Keratinocyte (primary cell): ENCODE measurements at regions not wholly inside any gene's neighbourhood (a gene's known extent, or its start where the extent isn't known, plus 50 kb on each side); places are given as distances from the start of the nearest gene placed in this dataset.

Experiments
- CTCF ChIP-seq, 3 experiments: IDR thresholded peaks in 1 of 3; conservative IDR thresholded peaks in 1 of 3; optimal IDR thresholded peaks in 1 of 3; 2 replicates in 2 of 3; 3 replicates in 1 of 3; pipeline versions ENCODE3 to v1.5.1; 2011; ENCODE audit warnings: low read length in 3 of 3, mild to moderate bottlenecking in 3 of 3, moderate library complexity in 2 of 3, control low read depth in 1 of 3, inconsistent platforms in 1 of 3; ENCODE audit not compliant: insufficient read depth in 2 of 3; ENCODE audit errors: extremely low read depth in 1 of 3
- EZH2 ChIP-seq: IDR thresholded peaks from one replicate; pipeline ENCODE4 v1.6.1; 2012; ENCODE audit warnings: inconsistent platforms, mild to moderate bottlenecking, low read length, moderate library complexity

GRCh38 chr14:71394386-71394785 is 487.1 kb downstream of the PCNX1 start:
- TF ChIP-seq CTCF (optimal IDR thresholded peaks at IDR 0.05 in 1 of 3, IDR thresholded peaks at IDR 0.05 in 1 of 3, conservative IDR thresholded peaks at IDR 0.05 in 1 of 3; ENCODE audit: extremely low read depth in 1 of 3, insufficient read depth in 2 of 3, low read length in 3 of 3) (no peak), EZH2 (no peak)
